Stimulated activated CD4-positive, alpha-beta T cell treated with anti-CD3 and anti-CD28 coated beads, Interleukin-1b, Interleukin-23, amount 100 ng/mL, for 24 hours (primary cell): ENCODE measurements at regions not wholly inside any gene's neighbourhood (a gene's known extent, or its start where the extent isn't known, plus 50 kb on each side); places are given as distances from the start of the nearest gene placed in this dataset.

Source experiments
- DNase-seq, 4 experiments: peaks; one replicate each; pipeline ENCODE4 v3.0.0-alpha.2; 2020; ENCODE audit warnings: low read depth in 4 of 4, low spot score in 1 of 4

DNA sequence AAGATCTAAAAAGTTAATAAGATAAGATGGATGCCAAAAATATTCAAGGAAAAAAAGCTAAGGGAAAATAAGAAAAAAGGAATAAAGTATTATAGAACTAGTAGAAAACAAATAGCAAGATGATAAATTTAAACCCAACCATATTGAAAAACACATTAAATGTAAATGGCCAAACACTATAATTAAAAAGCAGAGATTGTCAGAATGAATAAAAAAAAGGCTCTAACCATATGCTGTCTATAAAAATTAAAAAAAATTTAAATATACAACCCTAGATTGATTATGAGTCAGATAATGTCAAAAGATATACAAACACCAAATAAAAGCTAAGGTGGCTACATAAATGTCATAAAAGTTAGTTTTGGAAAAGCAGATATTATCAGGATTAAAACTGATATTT, 617.5 kb upstream of the SGCG start:
- no peak for DNase-seq

- no peak for DNase-seq
These were observed 611.0 kb upstream of the SGCG start for GRCh38 chr13:22569811-22570210.

- DNase-seq, result no peak
These were observed 590.9 kb upstream of the SGCG start for GRCh38 chr13:22589880-22590279.

GRCh38 chr13:22592515-22592914, 588.3 kb upstream of the SGCG start:
- no peak for DNase-seq

DNA sequence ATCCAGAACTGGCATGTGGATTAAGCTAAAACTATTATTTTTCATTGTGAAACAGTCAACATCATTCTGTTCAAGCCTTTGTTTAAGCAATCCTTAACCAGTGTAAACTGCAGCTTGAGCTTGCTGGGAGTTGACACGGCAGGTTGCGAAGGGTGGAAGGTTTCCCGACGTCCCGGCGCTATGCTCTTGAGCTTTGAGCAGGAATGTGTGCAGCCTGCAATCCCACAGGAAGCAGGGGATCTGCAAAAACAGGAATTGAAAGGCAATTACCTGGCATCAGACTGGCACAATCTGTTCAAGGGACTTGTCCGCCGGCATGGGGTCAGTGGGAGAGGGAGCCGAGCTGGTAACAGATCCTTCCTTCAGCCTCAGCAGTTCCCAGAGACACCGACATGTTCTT, 586.7 kb upstream of the SGCG start:
- no peak for DNase-seq

DNA sequence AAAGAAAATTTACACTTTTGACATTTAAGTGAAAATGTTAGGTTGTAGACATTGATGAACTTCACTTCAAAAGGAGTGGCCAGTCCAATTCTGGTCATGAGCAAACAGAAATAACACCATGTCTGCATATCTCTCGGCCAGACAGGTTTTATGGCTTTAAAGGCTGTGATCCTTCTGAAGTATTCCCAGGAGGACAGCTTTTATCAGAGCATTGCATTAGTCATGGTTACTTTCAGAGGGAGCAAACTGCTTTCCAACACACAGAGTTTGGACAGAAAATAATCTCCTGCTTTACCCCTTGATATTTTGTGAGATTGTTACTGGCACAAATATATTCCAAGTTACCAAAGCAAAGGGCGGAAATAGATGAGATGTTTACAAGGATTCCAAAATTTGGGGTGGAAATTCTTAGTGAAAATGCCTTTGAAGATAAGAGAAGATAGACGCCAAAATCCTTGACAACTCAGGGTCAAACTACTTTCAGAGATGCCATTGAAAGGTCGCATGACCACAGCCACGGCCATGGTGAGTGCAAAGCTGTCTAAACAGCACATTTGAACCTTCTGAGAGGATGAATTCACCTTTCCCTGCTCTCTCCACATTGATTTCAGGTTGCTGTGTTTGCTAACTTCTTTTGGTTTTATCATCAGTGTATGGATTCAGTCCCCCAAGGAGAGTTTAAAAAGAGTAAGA, 584.5 kb upstream of the SGCG start:
- no peak for DNase-seq

- DNase-seq, result no peak
These were observed 581.6 kb upstream of the SGCG start for GRCh38 chr13:22599156-22599555.

DNA sequence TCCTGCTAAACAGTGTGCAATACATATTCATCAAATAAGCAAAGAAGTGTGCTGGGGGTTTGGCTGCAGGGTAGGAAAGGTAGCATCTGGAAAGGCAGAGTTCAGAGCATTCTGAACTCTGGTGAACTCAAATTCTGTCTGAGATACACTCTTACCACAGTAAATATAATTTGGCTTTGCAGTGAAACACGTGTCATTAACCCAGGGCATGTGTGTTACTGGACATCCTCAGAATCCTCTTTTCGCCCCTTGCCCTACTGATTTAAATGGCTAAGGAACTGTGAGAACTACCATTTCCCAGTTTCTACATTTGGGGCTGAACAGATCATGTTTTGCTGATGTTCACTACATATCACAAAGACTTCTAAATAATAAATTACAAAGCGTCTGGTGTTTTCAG, 562.8 kb upstream of the SGCG start:
- DNase-seq, result no peak

DNA sequence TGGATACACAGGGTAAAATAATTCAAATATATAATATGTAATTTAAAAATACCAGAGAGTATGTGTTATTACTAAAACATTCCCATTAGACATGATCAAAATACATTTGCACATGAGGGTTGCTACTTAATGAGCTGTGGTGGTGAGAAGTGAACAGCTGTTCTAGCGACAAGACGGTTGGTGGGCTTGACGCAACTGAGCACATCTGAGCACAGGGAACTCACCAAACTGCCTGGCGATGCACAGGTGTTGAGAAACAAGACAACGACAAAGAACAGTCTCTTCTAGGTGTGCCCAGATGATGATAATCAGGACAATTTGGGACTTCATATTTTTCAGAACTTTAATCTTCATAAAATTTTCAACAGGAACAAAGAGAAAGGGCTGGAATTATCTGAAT, 555.1 kb upstream of the SGCG start:
- no peak for DNase-seq

GRCh38 chr13:22629374-22629773, 551.4 kb upstream of the SGCG start:
- no peak for DNase-seq

DNA sequence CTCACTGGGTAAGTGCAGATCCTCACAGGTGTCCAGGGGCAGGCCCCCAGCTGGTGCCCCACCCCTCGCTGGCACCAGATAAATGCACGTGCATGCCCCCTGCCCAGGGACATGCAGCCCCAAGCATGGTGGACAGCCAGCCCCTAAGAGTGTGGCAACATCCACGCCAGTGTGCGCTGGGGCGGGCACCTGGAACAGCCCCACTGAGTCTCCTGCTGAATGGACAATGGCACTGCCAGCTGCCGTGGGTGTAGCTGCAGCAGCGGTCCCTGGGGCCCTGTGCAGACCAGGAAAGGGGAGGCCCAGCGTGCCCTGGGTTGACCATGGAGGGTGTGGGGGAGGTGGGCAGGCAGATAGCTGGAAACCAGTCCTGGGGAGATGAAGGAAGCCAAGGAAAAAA, 538.7 kb upstream of the SGCG start:
- DNase-seq, result no peak

DNA sequence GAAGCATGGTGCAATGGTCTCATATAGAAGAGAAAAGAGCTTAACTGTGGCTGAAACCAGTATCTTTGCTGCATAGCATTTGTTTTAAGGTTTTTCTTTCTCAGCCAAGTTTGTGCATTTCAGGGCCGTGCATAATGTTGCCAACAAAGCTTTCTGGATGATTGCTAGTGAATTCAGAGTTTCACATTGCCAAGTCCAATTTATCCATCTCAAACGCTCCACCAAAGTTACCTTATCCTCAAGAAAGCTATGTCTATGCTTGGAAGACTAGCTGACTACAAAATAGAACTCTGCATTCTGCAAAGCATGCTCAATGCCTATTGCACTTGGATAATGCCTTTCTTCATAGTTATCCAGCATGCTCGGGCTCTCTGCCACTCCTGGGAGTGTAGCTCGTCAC, 535.8 kb upstream of the SGCG start:
- DNase-seq, result no peak

GRCh38 chr13:22647156-22647850, 533.5 kb upstream of the SGCG start:
- DNase-seq, result no peak

GRCh38 chr13:22648320-22648801, 532.4 kb upstream of the SGCG start:
- DNase-seq, result no peak

- DNase-seq, result no peak
These were observed 528.0 kb upstream of the SGCG start for GRCh38 chr13:22652796-22653195.

GRCh38 chr13:22653866-22654265, 526.9 kb upstream of the SGCG start:
- no peak for DNase-seq

GRCh38 chr13:22655106-22655852, 525.5 kb upstream of the SGCG start:
- no peak for DNase-seq

DNA sequence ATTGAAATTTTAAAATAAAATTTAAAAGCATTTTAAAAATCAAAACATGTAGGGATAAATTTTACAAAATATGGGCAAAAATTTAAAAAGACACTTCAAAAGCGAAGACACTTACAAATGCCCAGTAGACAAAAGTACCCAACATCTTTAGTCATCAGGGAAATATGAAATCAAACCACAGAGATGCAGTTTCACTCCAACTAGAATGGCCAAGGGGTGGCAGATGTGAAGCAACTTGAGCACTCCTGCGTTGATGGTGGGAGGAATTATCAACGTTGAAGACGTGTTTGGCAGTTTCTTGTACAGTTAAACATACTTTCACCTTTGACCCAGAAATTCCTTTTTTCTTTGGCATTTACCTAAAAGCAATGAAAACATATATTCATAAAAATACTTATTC, 518.0 kb upstream of the SGCG start:
- DNase-seq, result no peak

DNA sequence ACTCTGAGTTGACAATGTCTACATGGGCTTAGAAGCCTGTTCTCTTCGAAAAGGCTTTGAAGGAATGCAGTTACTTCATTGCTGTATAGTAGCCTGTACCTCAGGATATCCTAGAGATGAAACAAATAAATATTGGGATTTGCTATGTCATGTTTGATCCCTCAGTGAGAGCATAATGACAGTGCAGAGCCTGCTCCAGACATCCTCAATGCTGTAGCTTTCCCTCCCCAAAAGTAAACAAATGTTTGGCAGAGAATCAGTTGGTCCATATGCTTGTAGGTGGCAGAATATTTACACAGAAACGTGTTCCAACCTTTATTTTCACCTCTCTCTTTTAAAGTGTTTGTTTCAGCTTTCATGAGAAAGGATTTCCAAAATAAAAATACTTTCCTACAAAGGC, 515.3 kb upstream of the SGCG start:
- no peak for DNase-seq

DNA sequence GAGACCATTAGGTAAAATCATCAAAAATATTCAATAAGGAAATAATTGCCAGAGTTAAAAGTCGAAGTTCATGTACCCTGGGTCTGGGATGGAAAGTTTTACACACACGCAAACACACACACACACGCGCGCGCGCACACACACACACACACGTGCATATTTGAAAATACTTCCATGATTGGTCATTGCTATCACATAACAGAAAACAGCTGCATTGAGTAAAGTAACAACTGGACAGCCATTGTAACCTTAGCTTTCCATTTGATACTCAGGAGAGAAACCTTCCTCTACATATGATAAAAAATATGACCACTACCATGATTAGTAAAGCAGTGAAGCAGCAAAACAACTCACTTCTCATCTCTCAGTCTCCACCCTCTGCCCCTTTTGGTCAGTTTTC, 490.0 kb upstream of the SGCG start:
- no peak for DNase-seq

DNA sequence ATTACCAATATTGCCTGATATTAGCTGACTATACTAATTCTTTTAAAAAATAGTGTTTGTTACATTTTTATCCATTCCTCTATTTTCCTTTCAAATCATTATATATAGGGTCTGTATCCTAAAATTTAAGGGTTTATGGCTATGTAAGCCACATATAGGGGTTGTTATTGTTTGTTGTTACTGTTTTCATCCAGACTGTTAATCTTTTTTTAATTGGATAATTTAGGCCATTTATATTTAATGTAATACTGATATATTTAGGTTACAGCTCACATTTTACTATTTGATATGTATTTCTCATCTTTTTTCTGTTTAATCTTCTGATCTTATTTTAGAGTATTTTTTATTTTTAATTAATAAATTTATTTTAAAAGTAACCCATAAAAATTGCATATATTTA, 487.1 kb upstream of the SGCG start:
- no peak for DNase-seq

DNA sequence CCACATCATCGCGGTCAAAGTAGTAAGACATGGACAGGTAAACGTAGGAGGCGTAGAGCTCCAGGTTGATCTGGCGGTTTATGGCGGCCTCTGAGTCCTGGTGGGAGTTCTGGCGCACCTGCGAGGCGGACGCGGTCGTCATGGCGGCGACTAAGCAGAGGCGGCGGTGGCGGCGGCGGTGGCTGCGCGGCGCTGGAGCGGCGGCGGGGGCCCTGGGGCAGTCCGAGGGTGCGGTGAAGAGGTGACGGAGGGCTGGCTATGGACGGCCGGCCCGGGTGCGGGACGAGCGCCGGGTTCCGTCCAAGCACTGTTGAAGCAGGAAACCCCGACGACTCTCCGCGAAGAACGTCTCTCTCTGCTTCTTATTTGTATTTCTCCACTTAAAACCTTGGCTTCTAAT, 484.3 kb upstream of the SGCG start:
- DNase-seq, result no peak
